ENCODE measurements at regions not wholly inside any gene's neighbourhood (a gene's known extent, or its start where the extent isn't known, plus 50 kb on each side); places are given as distances from the start of the nearest gene placed in this dataset.
A peak's percentile ranks its signal among the peaks of the same experiment; 100 is the strongest.
"Not testable (repeated sequence)": the region's sequence is repeated elsewhere in the genome, so short reads cannot be mapped to it uniquely, and the experiment has no call there.

GRCh38 chr15:53891862-53892261 lies 86.4 kb upstream of the UNC13C start:
- TF ChIP-seq CTCF (IDR thresholded peaks at IDR 0.05), result peak in 1 of 6 experiments; percentile 14
- not testable (repeated sequence) for TF ChIP-seq POLR2A (IDR thresholded peaks at IDR 0.05)
